ENCODE measurements at regions not wholly inside any gene's neighbourhood (a gene's known extent, or its start where the extent isn't known, plus 50 kb on each side); places are given as distances from the start of the nearest gene placed in this dataset.

- DNase-seq (ENCODE audit: low spot score), result no peak
- in situ Hi-C loops (cut with MboI; ENCODE audit: low sequenced_read_pairs, unreplicated experiment), result no loop called here
- no peak for TF ChIP-seq CTCF (IDR thresholded peaks at IDR 0.05; ENCODE audit: borderline replicate concordance, control extremely low read depth, extremely low read depth, insufficient read depth, missing control alignments)
Measured at GRCh38 chr7:86955895-86956503, 103.5 kb downstream of the ELAPOR2 start.

- in situ Hi-C loops (cut with MboI; ENCODE audit: low sequenced_read_pairs, unreplicated experiment), result no loop called here
Measured at GRCh38 chr7:86954971-86955370, 104.5 kb downstream of the ELAPOR2 start.

GRCh38 chr7:86953653-86954336, 105.7 kb downstream of the ELAPOR2 start:
- DNase-seq (ENCODE audit: low spot score), result no peak
- TF ChIP-seq CTCF (IDR thresholded peaks at IDR 0.05; ENCODE audit: borderline replicate concordance, control extremely low read depth, extremely low read depth, insufficient read depth, missing control alignments), result no peak
- in situ Hi-C loops (cut with MboI; ENCODE audit: low sequenced_read_pairs, unreplicated experiment), result no loop called here

More at GRCh38 chr7:86954971-86955370, 104.5 kb downstream of the ELAPOR2 start:
- DNase-seq (ENCODE audit: low spot score), result no peak
- no peak for TF ChIP-seq CTCF (IDR thresholded peaks at IDR 0.05; ENCODE audit: borderline replicate concordance, control extremely low read depth, extremely low read depth, insufficient read depth, missing control alignments)

- in situ Hi-C loops (cut with MboI; ENCODE audit: low sequenced_read_pairs, unreplicated experiment), result no loop called here
- no peak for TF ChIP-seq CTCF (IDR thresholded peaks at IDR 0.05; ENCODE audit: borderline replicate concordance, control extremely low read depth, extremely low read depth, insufficient read depth, missing control alignments)
- no peak for DNase-seq (ENCODE audit: low spot score)
Measured at GRCh38 chr7:86953219-86953618, 106.2 kb downstream of the ELAPOR2 start.

GRCh38 chr7:86951895-86952294, 107.6 kb downstream of the ELAPOR2 start:
- no peak for DNase-seq (ENCODE audit: low spot score)
- TF ChIP-seq CTCF (IDR thresholded peaks at IDR 0.05; ENCODE audit: borderline replicate concordance, control extremely low read depth, extremely low read depth, insufficient read depth, missing control alignments), result no peak
- in situ Hi-C loops (cut with MboI; ENCODE audit: low sequenced_read_pairs, unreplicated experiment), result no loop called here

- in situ Hi-C loops (cut with MboI; ENCODE audit: low sequenced_read_pairs, unreplicated experiment), result no loop called here
- no peak for TF ChIP-seq CTCF (IDR thresholded peaks at IDR 0.05; ENCODE audit: borderline replicate concordance, control extremely low read depth, extremely low read depth, insufficient read depth, missing control alignments)
- no peak for DNase-seq (ENCODE audit: low spot score)
Measured at GRCh38 chr7:86950944-86951343, 108.5 kb downstream of the ELAPOR2 start.

Measured in GM13976 (cell line).